COLO829 (cell line): ENCODE measurements at regions not wholly inside any gene's neighbourhood (a gene's known extent, or its start where the extent isn't known, plus 50 kb on each side); places are given as distances from the start of the nearest gene placed in this dataset.

ENCODE experiments used
- DNase-seq: peaks from one replicate; pipeline ENCODE4 v3.0.0; 2012; ENCODE audit warnings: low spot score

GRCh38 chr17:77872199-77872598 is 86.3 kb upstream of the TNRC6C start:
- DNase-seq: no peak

- DNase-seq: no peak
Observed at GRCh38 chr17:77872714-77873499, 85.6 kb upstream of the TNRC6C start.

GRCh38 chr17:77873500-77874302 is 84.8 kb upstream of the TNRC6C start:
- no peak for DNase-seq

- no peak for DNase-seq
Observed at GRCh38 chr17:77874303-77875050, 84.0 kb upstream of the TNRC6C start.

GRCh38 chr17:77875051-77875780 is 83.3 kb upstream of the TNRC6C start:
- peak; percentile 21 for DNase-seq

GRCh38 chr17:77875881-77876509 is 82.5 kb upstream of the TNRC6C start:
- DNase-seq: peak; percentile 20

GRCh38 chr17:77877036-77877435 is 81.5 kb upstream of the TNRC6C start:
- DNase-seq: no peak

- DNase-seq: no peak
Observed at GRCh38 chr17:77877646-77878355, 80.7 kb upstream of the TNRC6C start.

GRCh38 chr17:77879226-77879895 is 79.1 kb upstream of the TNRC6C start:
- no peak for DNase-seq

- no peak for DNase-seq
Observed at GRCh38 chr17:77879896-77880280, 78.6 kb upstream of the TNRC6C start.

GRCh38 chr17:77880711-77881450 is 77.6 kb upstream of the TNRC6C start:
- no peak for DNase-seq

GRCh38 chr17:77881545-77881944 is 77.0 kb upstream of the TNRC6C start:
- no peak for DNase-seq

- no peak for DNase-seq
Observed at GRCh38 chr17:77882040-77882439, 76.5 kb upstream of the TNRC6C start.

GRCh38 chr17:77882481-77883212 is 75.9 kb upstream of the TNRC6C start:
- DNase-seq: peak; percentile 49

- DNase-seq: no peak
Observed at GRCh38 chr17:77883213-77883650, 75.3 kb upstream of the TNRC6C start.

- DNase-seq: no peak
Observed at GRCh38 chr17:77884019-77884418, 74.5 kb upstream of the TNRC6C start.

- no peak for DNase-seq
Observed at GRCh38 chr17:77884967-77885641, 73.4 kb upstream of the TNRC6C start.
